ENCODE measurements at regions not wholly inside any gene's neighbourhood (a gene's known extent, or its start where the extent isn't known, plus 50 kb on each side); places are given as distances from the start of the nearest gene placed in this dataset.
"Not testable (repeated sequence)": the region's sequence is repeated elsewhere in the genome, so short reads cannot be mapped to it uniquely, and the experiment has no call there.

DNA sequence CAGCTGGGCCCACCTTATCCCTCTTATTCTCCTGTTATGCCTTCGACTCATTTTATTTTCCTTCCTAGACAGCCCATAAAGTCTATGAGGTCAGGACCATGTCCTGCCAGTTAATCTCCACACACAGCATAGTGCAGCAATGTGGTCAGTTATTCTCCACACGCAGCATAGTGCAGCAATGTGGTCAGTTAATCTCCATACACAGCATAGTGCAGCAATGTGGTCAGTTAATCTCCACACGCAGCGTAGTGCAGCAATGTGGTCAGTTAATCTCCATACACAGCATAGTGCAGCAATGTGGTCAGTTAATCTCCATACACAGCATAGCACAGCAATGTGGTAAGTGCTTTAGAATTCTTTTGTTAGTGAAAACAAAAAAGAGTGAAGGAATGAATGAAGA lies 77.8 kb downstream of the TEX36 start:
- no peak for DNase-seq (ENCODE audit: low spot score)

DNA sequence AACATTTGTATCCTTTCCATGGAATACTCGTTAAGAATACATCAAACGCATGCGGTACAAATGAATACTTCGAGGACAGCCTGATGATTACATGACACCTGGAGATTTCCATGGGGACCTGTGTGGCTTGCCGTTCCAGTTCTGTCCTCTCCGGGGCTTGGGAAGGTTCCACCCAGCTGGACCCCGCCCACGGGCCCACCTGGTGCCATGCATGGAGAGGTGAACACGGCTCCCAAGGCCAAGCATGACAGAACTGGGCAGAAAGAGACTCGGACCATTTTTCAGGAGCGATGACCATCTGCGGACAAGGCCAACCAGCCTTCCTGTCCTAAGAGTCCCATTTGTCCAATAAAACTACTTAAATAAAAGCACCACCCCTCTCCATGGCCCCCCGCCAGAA lies 80.1 kb downstream of the TEX36 start:
- DNase-seq (ENCODE audit: low spot score): no peak

DNA sequence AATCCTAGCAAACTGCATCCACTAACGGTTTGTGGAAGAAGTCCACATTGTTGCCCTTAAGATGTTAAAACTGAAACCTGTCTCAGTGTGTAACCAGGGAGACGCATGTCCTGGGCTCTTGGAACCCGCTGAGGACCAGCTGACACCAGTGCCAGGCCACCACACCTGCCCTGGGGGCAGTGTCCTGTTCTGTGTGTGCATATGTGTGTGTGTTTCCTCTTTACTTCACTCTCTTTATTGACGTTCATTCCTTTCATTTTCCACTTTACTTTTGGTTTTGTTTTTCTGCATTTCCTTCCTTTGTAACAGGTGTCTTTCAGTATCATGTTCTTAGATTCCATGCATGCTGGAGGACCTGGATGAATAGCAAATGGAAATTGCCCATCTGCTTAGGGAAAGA lies 83.8 kb downstream of the TEX36 start:
- no peak for DNase-seq (ENCODE audit: low spot score)

DNA sequence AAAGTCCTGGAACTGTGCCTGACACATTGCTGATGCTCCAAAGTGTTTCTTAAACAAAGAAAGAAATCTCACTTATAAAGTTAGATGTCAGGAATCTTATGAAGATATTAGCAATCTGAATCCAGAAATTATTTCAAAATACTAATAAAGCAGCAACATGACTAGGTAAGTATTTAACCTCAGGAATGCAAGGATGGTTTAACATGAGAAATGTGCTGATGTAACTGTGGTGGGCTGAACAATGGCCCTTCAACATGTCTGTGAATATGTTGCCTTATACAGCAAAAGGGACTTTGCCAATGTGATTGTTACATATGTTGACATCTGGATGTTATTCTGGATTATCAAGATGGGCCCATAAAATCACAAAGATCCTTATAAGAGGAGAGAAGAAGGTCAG lies 87.1 kb downstream of the TEX36 start:
- no peak for DNase-seq (ENCODE audit: low spot score)

DNA sequence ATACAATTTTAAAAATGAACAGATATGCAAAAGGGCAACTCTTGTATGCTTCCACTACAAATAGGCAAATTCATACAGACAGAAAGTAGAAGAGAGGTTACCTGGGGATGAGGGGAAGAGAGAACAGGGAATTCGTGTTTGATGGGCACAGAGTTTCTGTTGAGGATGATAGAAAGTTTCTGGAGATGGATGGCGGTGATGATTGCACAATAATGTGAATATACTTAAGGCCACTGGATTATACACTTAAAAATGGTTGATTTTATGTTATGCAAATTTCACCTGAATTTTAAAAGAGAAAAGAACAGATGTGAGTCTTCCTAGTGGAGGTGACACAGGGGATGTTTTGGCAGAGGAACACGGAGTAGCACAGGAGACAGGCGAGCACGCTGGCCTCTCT lies 89.3 kb downstream of the TEX36 start:
- DNase-seq (ENCODE audit: low spot score): no peak

DNA sequence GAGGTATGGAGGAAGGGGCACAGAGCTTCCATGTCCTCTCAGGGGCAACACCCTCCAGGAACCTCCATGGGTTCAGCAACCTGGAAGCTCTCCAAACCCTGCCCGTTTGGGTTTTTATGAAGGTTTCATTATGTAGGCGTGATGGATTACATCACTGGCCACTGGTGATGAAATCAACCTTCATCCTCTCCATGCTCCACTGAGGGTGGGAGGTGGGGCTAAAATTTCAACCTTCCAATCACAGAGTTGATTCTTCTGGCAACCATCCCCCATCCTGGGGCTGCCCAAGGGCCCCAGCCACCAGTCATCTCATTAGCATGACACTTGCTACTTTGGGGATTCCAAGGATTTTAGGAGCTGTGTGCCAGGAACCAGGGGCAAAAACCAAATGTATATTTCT lies 90.1 kb downstream of the TEX36 start:
- DNase-seq (ENCODE audit: low spot score): no peak

DNA sequence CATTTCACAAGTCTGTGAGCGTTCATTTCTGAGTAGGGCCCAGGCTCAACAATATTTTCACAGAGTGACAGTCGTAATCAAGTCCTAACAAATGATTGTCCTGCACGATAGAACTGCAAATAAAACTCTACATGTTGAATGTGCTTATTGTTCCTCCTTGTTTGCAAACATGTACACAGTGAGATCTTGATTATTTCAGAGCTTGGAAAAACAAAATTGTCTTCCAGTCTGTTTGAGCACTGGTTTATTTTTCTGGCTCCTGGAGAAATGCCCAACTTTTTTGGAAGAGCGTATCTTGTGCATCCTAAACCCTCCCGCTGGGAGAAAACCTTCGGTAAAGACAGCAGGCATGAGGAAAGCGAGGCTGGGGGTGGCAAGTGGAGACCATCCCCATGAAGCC lies 91.1 kb downstream of the TEX36 start:
- DNase-seq (ENCODE audit: low spot score): no peak

DNA sequence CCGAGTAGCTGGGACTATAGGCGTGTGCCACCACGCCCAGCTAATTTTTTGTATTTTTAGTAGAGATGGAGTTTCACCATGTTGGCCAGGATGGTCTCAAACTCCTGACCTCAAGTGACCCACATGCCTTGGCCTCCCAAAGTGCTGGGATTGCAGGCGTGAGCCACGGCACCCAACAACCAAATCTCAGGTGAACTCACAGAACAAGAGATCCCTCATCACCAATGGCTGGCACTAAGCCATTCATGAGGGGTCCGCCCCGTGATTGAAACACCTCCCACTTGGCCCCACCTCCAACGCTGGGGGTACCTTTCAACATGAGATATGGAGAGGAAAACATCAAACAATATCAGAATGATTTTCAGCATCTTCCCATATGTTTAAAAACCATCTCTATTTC lies 94.2 kb downstream of the TEX36 start:
- DNase-seq (ENCODE audit: low spot score): not testable (repeated sequence)

DNA sequence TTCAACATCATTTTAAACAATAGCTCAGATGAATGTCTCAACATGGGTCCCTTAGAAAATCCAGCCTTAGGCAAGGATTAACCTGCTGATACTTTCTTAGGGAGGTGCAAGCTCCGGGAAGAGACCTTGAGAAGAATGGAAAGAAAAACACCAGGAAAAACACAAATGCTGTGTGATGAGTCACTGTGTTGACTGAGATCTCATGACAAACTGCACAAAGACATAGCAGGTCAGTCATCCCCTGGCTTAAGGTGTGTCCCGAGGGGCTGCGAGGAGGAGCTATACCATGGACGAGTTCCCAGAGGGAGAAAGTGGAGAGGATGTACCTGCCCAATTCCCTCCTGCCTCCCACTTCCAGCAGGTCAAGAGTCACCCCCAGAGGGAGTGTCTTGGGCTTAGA lies 98.0 kb downstream of the TEX36 start:
- no peak for DNase-seq (ENCODE audit: low spot score)

DNA sequence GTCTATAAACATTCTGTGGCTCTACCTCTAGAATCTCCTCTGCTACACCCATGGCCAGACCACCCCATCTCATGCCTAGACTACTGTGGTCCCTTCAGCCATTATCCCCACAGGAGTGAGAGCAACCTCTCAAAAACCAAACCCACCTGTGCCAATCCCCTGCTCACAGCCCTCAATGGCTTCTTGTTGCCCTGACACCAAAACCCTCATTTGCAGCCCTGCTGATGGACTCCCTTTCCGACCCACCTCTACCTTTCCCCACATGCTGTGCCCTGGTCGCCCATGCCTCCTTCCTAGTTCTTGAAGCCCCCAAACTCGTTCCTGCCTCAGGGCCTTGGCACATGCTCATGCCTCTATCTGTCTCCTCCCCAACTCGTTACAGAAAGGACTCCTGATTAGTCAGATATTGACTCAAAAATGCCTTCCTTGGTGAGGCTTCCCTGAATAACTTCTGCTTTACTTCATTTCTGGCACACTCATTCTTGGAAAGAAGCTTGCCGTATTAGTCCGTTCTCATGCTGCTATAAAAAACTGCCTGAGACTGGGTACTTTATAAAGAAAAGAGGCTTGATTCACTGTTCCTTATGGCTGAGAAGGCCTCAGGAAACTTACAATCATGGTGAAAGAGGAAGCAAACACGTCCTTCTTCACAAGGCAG lies 104.2 kb downstream of the TEX36 start:
- DNase-seq (ENCODE audit: low spot score): no peak

DNA sequence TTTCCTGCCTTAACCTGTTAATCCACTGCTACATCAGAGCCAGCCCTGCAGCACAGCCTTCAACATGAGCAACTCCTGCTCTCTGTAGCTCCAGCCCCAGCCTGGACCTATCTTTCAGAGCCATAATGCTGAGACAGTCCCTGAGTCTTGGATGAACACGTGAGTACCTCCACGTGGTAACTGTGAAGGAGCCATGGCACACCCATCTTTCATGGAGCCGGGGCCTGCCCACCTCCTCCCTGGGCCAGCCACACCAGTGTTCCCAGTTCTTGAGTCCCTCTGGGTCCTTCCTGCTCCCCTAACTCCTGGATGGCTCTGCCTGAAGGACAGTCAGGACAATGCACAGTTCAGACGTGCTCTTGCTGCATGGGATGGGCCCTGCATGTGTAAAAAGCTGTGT lies 107.1 kb downstream of the TEX36 start:
- no peak for DNase-seq (ENCODE audit: low spot score)

DNA sequence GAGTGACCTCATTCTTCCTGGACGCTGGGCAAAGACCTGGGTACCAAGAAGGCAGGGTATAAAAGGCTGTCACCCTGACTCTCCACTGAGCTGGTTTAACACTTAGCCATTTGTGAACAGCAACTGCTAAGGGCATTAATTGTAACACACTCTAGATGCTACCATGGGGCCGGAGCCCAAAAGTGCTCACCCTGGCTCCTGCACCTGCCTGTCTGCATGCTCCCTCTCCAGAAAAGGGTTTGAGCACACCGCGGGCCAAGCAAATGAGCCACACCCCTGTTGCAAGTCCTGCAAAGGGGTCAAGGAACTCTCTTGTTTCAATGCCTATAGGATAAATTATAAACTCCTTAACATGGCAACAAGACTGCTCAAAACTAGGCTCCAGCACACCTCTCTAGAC lies 114.8 kb downstream of the TEX36 start:
- DNase-seq (ENCODE audit: low spot score): no peak

DNA sequence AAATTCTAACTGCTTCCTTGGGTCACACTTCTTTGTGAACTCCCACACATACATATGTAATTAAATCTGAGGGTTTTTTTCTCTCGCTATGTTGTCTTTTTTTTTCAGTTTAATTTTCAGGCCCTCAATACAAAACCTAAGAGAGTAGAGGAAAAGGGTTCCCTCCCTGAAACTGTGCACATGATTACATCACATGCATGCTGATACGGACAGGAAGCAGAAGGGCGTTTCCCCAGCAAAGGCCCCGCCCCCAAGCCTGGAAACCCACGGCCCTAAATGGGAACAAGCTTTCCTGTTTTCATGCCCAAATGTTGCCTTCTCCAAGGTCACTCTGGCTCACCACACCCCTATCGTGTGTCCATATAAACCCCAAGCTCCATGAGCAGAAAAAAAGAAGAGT lies 115.4 kb downstream of the TEX36 start:
- no peak for DNase-seq (ENCODE audit: low spot score)

DNA sequence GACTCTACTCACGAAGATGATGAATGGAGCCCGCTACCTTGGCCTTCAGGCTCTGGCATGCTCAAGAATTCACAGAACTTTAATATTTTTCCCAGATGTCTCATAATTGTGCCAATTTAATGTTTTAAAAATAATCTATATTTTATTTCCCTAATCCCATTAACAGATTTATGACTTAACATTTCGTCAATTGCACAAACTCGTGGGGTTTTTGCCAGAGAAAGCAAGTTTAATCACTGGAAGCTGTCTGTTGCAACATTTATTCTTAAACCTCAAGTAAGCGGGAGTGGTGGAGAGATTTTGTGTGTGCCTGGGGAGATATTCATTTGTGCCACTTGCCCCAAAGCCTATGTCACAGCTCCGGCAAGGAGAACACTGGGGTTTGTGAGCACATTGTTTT lies 117.9 kb downstream of the TEX36 start:
- no peak for DNase-seq (ENCODE audit: low spot score)

DNA sequence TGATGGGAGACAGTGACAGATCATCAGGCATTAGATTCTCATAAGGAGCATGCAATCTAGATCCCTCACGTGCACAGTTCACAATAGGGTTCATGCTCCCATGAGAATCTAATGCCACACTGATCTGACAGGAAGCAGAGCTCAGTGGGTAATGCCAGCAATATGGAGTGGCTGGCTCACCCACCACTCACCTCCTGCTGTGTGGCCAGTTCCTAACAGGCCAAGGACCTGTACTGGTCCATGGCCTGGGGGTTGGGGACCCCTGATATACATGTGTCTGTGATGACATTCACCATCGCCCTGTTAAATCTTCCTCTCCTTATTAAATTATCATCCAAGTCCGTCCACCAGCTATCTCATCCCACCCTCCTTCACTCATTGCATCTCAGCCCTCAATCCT lies 118.4 kb downstream of the TEX36 start:
- DNase-seq (ENCODE audit: low spot score): no peak

DNA sequence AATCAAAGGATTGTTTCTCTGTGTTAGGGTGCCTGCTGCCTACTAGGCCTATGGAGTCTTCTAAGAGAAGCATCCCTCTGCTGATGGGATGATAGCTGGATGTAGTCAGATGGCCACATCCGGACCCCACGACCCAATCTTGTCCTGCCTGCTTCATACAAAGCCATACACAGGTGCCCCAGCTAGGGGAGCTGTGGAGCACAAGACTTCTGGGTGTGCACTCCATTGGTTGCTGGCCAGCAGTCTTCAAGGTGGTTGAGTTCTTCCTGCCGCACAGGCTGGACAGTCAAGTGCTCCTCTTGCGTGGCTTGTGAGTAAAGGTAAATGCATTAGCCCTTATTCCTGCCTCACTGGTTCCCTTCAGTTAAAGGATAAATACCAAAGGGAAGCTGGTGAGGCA lies 120.2 kb downstream of the TEX36 start:
- no peak for DNase-seq (ENCODE audit: low spot score)

DNA sequence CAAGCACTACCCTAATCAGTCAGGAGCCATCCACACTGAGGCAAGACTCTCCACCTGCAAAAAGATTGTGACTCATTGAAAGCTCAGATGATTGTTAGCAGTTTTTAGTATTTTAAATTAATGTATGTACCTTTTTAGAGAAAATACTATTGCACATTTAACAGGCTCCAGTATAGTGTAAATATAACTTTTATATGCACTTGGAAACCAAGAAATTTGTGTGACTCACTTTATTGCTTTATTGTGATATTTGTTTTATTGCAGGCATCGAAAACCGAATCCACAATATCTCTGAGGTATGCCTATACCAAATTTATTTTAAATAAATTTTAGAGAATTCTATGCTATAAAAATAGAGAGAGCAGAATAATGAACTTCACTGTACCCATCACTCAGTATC lies 122.0 kb downstream of the TEX36 start:
- no peak for DNase-seq (ENCODE audit: low spot score)

DNA sequence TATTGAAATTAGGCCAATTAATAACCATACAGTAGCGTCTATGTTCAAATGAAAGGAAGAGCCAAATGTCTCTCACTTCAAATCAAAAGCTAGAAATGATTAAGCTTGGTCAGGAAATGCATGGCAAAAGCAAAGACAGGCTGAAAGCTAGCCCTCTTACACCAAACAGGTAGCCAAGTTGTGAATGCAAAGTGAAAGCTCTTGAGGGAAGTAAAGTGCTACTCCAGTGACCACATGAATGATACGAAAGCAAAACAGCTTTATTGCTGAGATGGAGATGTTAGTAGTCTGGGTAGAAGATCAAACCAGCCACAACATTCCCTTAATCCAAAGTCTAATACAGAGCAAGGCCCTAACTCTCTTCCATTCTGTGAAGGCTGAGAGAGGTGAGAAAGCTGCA lies 123.8 kb downstream of the TEX36 start:
- no peak for DNase-seq (ENCODE audit: low spot score)

DNA sequence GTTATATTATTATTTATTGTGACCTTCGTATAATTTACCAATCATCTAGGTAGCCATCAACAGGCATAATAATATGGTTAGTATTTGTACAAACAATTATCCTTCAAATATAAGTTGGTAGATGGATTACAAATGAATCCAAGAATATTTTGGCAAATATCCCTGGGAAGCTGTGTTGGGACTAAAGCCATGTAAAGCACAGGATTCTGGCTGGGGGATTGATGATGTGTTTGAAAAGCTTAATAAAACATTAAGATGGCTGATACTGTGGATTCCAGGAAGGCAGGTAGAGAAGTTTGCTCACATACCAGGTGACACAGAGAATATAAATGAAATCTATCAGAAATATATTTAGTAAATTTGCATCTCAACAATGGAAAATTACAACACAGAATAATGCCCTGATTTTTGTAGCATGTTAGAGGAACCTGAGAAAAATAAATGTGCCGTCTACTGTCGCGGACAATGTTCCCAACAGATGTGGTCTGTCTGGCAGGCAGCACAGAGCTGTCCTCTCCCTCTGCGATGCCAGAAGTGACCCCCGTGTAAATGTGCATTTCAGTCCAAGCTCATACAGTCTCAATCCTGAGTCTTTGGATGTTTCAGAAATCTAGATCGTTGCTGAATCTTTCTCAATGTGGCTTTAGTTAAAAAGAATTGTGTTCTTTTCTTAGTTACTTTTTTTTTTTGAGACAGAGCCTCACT lies 125.0 kb downstream of the TEX36 start:
- no peak for DNase-seq (ENCODE audit: low spot score)

DNA sequence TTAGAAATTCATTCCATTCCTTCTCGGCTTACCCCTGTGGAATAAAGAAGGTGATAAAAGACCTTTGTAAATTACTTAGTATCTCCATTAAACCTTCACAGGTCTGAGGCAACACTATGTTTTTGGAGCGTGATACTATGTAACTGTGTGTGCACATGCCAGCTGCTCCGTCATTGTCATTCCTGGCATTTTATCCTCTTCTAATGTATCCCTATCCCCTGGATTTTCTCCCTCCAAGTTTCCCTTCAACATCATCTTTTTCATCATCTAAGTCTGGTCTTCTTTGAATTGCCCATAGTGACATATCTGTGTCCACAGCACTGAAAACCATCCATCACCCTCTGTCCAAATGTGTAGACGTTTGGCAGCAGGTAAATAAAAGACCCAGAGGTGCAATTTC lies 125.7 kb downstream of the TEX36 start:
- DNase-seq (ENCODE audit: low spot score): no peak

DNA sequence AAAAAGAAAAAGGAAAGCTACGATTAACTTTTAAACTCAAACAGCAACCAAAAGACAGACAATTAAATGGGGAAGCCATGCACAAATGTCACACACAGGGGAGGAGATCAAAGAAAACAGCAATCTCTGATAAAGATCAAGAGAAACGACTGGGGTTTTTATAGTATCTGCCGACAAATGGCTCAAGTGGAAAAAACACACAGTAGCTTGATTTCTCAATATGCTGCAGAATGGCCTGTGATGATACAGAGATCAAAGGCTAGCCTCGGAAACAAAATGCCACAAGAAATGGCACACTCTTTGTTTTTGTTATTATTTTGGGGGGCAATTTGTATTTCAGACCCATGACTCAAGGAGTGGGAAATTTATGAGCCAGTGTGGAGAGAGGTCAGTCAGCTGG lies 126.1 kb downstream of the TEX36 start:
- DNase-seq (ENCODE audit: low spot score): no peak

DNA sequence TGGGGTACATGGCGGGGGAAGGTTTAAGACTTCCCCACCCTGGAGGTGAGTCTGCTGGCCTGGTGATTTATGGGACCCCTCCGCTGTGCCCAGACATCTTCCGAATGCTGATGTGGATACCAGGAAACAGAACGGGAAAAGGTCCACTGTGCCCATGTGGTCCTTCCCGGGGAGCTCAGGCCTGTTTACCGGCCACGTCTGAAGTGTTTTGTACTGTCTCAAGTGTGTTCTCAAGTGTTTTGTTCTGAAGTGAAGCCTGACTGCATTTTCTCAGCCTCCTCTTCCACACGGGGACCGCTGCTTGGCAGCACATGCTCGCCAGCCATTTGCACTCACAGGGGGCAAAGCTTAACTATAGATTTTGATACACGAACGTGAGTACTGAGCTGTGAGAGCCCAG lies 127.2 kb downstream of the TEX36 start:
- DNase-seq (ENCODE audit: low spot score): no peak

DNA sequence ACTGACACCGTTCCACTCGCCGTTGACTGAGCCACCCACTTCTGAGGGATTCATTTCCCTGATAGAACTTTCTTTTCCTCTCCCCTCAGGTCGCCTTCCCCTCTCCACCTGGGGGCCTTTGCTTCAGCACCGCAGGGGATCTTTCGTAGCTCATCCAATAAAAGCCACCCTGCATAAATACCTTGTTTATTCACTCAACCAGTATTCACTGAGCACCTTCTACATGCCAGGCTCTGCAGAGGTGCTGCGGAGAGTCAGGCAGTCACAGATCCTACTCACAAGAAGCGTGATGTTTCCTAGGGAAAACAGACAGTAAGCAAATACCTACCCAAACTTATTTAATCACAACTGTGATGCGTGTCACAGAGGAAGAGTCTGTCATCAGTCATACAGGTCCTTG lies 127.7 kb downstream of the TEX36 start:
- DNase-seq (ENCODE audit: low spot score): no peak

DNA sequence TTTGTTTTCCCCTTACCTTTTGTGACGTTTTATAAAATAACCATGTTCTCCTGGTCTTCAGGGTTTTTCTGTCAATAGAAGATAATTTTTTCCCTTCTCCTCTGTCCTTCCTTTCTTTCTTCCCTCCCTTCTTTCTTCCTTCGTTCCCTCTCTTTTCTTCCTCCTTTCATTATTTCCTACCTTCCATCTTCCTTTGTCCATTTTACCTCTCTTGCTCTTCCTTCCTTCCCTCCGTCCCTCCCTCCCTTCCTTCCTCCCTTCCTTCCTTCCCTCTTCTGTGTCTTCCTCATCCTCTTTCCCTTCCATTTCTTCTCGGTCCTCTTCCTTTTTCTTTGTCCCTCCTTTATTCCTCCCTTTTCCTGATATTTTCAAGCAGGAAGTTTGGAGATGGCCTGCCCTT lies 128.2 kb downstream of the TEX36 start:
- DNase-seq (ENCODE audit: low spot score): no peak
